ENCODE measurements at regions not wholly inside any gene's neighbourhood (a gene's known extent, or its start where the extent isn't known, plus 50 kb on each side); places are given as distances from the start of the nearest gene placed in this dataset.

DNA sequence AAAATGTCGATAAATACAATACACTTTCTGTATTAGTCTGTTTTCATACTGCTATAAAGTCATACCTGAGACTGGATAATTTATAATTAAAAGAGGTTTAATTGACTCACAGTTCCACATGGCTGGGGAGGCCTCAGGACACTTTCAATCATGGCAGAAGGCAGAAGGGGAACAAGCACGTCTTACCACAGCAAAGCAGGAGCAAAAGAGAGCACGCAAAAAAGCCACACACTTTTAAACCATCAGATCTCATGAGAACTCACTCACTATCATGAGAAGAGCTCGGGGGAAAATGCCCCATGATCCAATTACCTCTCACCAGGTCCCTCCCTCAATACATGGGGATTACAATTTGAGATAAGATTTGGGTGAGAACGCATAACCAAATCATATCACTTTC is 256.7 kb downstream of the ANAPC1 start:
- Histone ChIP-seq H4K20me1 (ENCODE audit: insufficient read depth) (no peaks in the 10 kb centered on the region), H3K4me1 (ENCODE audit: control insufficient read depth in 1 of 2, insufficient read depth in 2 of 2, low read length in 2 of 2) (no peaks in the 10 kb centered on the region), H3K4me2 (ENCODE audit: low read length) (no peak overlapping the region), H3K27me3 (ENCODE audit: insufficient read depth, low read length) (no peaks in the 10 kb centered on the region), H3K9ac (ENCODE audit: low read length) (no peak overlapping the region), H3K36me3 (ENCODE audit: control insufficient read depth in 1 of 2, insufficient read depth in 2 of 2, low read length in 2 of 2) (no peaks in the 10 kb centered on the region), H3K9me2 (ENCODE audit: insufficient read depth) (no peaks in the 10 kb centered on the region), H3K27ac (ENCODE audit: low read depth, low read length) (no peak overlapping the region), H3K79me2 (ENCODE audit: insufficient read depth, low read length) (no peaks in the 10 kb centered on the region), H3K9me3 (ENCODE audit: control insufficient read depth in 1 of 2, insufficient read depth in 1 of 2, low read depth in 1 of 2, low read length in 2 of 2) (peaks cover 4 to 12% of the 10 kb centered on the region in 2 experiments; a peak in 1 of 4 replicates), H2AFZ (ENCODE audit: low read depth, low read length, poor library complexity, severe bottlenecking) (no peak overlapping the region), H3K4me3 (replicated peaks in 1 of 2; ENCODE audit: low read depth in 1 of 2, low read length in 2 of 2) (no peak overlapping the region)
- ChIA-PET POLR2A (no interaction called here), RAD21 (ENCODE audit: low non-redundant PET in 1 of 2, low total read pairs in 2 of 2, uncharacterized antibody in 2 of 2, unreplicated experiment in 2 of 2) (no interaction called here), CTCF (no interaction called here)
- no peak for DNase-seq (ENCODE audit: low read depth, low spot score)
- no peak for TF ChIP-seq YY1 (IDR thresholded peaks at IDR 0.05; ENCODE audit: extremely low read depth, insufficient replicate concordance, low read depth, low read length)
- TF ChIP-seq EZH2 (IDR thresholded peaks at IDR 0.05): no peak
- TF ChIP-seq ZNF274 (IDR thresholded peaks at IDR 0.05; ENCODE audit: low read depth, low read length): no peak
- TF ChIP-seq CBX3 (IDR thresholded peaks at IDR 0.05; ENCODE audit: low read depth): no peak
- TF ChIP-seq SIN3A (IDR thresholded peaks at IDR 0.05; ENCODE audit: low read depth): no peak
- TF ChIP-seq ZFX (IDR thresholded peaks at IDR 0.05): no peak
- no peak for TF ChIP-seq POLR2A (IDR thresholded peaks at IDR 0.05; ENCODE audit: borderline replicate concordance, extremely low read depth, insufficient read depth, insufficient read length)
- TF ChIP-seq TCF7L2 (IDR thresholded peaks at IDR 0.05; ENCODE audit: borderline replicate concordance, extremely low read depth, insufficient read depth, insufficient read length): no peak
- TF ChIP-seq ELF1 (IDR thresholded peaks at IDR 0.05; ENCODE audit: borderline replicate concordance, low read depth): no peak
- no peak for TF ChIP-seq EGR1 (IDR thresholded peaks at IDR 0.05; ENCODE audit: low read depth)
- TF ChIP-seq JUND (IDR thresholded peaks at IDR 0.05): no peak
- no peak for TF ChIP-seq SP1 (IDR thresholded peaks at IDR 0.05; ENCODE audit: low read depth)
- no peak for TF ChIP-seq FOSL1 (IDR thresholded peaks at IDR 0.05; ENCODE audit: low read depth)
- intact Hi-C loops (cut with micrococcal nuclease): no loop called here
- ATAC-seq: no peak
- BruUV-seq (replicated peaks): no TSS peak

DNA sequence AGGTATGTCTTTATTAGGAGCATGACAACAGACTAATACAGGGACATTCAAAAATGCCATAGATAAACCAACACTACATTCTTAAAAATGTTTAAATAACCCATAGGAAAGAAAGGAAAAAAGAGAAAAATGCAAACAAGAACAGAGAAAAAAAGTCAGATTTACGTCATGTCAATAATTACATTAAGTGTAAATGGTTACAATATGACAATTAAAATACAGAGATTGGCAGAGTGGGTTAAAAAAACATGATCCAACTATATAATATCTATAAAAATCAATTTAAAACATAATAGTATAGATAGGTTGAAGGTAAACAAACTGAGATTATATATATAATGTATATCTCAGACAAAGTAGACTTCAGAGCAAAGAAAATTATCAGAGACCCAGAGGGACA is 255.8 kb downstream of the ANAPC1 start:
- no peaks in the 10 kb centered on the region for H3K79me2 ChIP-seq (ENCODE audit: insufficient read depth, low read length)
- TF ChIP-seq FOSL1 (IDR thresholded peaks at IDR 0.05; ENCODE audit: low read depth) (no peak), SIN3A (IDR thresholded peaks at IDR 0.05; ENCODE audit: low read depth) (no peak), ZFX (IDR thresholded peaks at IDR 0.05) (no peak), ELF1 (IDR thresholded peaks at IDR 0.05; ENCODE audit: borderline replicate concordance, low read depth) (no peak), SRF (IDR thresholded peaks at IDR 0.05; ENCODE audit: low read depth) (no peak), CTCF (IDR thresholded peaks at IDR 0.05 in 2 of 3, conservative IDR thresholded peaks at IDR 0.05 in 1 of 3; ENCODE audit: borderline replicate concordance in 1 of 3, insufficient read depth in 1 of 3, low read depth in 2 of 3, low read length in 2 of 3) (no peak), POLR2AphosphoS5 (IDR thresholded peaks at IDR 0.05; ENCODE audit: low read depth, low read length) (no peak), JUND (IDR thresholded peaks at IDR 0.05) (no peak), EGR1 (IDR thresholded peaks at IDR 0.05; ENCODE audit: low read depth) (no peak), CEBPB (IDR thresholded peaks at IDR 0.05; ENCODE audit: low read depth) (no peak), MAX (IDR thresholded peaks at IDR 0.05) (no peak), YY1 (IDR thresholded peaks at IDR 0.05; ENCODE audit: extremely low read depth, insufficient replicate concordance, low read depth, low read length) (no peak), POLR2A (IDR thresholded peaks at IDR 0.05; ENCODE audit: borderline replicate concordance, extremely low read depth, insufficient read depth, insufficient read length) (no peak), SP1 (IDR thresholded peaks at IDR 0.05; ENCODE audit: low read depth) (no peak), EZH2phosphoT487 (IDR thresholded peaks at IDR 0.05; ENCODE audit: borderline replicate concordance) (no peak), CBX3 (IDR thresholded peaks at IDR 0.05; ENCODE audit: low read depth) (no peak), RAD21 (IDR thresholded peaks at IDR 0.05; ENCODE audit: low read depth) (no peak)
- peaks cover 4 to 12% of the 10 kb centered on the region in 2 experiments; a peak in 1 of 4 replicates for H3K9me3 ChIP-seq (ENCODE audit: control insufficient read depth in 1 of 2, insufficient read depth in 1 of 2, low read depth in 1 of 2, low read length in 2 of 2)
- no peak overlapping the region for H3K9ac ChIP-seq (ENCODE audit: low read length)
- ATAC-seq (no peak), DNase-seq (ENCODE audit: low read depth, low spot score) (no peak)
- H3K4me2 ChIP-seq (ENCODE audit: low read length): no peak overlapping the region
- H3K9me2 ChIP-seq (ENCODE audit: insufficient read depth): no peaks in the 10 kb centered on the region
- no peak overlapping the region for H2AFZ ChIP-seq (ENCODE audit: low read depth, low read length, poor library complexity, severe bottlenecking)
- RAD21 ChIA-PET (ENCODE audit: low non-redundant PET in 1 of 2, low total read pairs in 2 of 2, uncharacterized antibody in 2 of 2, unreplicated experiment in 2 of 2): no interaction called here
- CTCF ChIA-PET: no interaction called here
- POLR2A ChIA-PET: no interaction called here
- H3K4me3 ChIP-seq (replicated peaks in 1 of 2; ENCODE audit: low read depth in 1 of 2, low read length in 2 of 2): no peak overlapping the region
- intact Hi-C loops (cut with micrococcal nuclease): no loop called here
- BruUV-seq (replicated peaks): no TSS peak
- no peak overlapping the region for H3K27ac ChIP-seq (ENCODE audit: low read depth, low read length)
- no peaks in the 10 kb centered on the region for H4K20me1 ChIP-seq (ENCODE audit: insufficient read depth)
- no peaks in the 10 kb centered on the region for H3K36me3 ChIP-seq (ENCODE audit: control insufficient read depth in 1 of 2, insufficient read depth in 2 of 2, low read length in 2 of 2)
- H3K4me1 ChIP-seq (ENCODE audit: control insufficient read depth in 1 of 2, insufficient read depth in 2 of 2, low read length in 2 of 2): no peaks in the 10 kb centered on the region
- H3K27me3 ChIP-seq (ENCODE audit: insufficient read depth, low read length): no peaks in the 10 kb centered on the region

Data from HCT116 (cell line).